HCT116 (cell line): ENCODE measurements at regions not wholly inside any gene's neighbourhood (a gene's known extent, or its start where the extent isn't known, plus 50 kb on each side); places are given as distances from the start of the nearest gene placed in this dataset.

ENCODE experiments used
- ATAC-seq: fragments of 200-7000 bp; cut with Tn5 transposase; 2 replicates; pipeline ENCODE4 v1.9.1; 2020; ENCODE audit warnings: mild to moderate bottlenecking, moderate library complexity
- BruUV-seq: library from RNA; stranded (reverse); fragments of 400-500 nt; replicated peaks from 2 replicates; lab custom pipeline; 2021; lab: Mats Ljungman, UMichigan
- CTCF ChIA-PET: fragments of 300-600 bp; sonication (Branson Sonifier 250); formaldehyde crosslinking; loops from one replicate; lab custom pipeline; 2021; ENCODE audit warnings: antibody characterized with exemption; lab: Charles Lee
- POLR2A ChIA-PET: fragments of 300-600, 350-600 bp; sonication (Branson Sonifier 250); formaldehyde crosslinking; loops from one replicate; lab custom pipeline; 2021; ENCODE audit warnings: antibody characterized with exemption; lab: Charles Lee
- RAD21 ChIA-PET, 2 experiments: fragments of 300-600 bp; sonication (Branson Sonifier 250); formaldehyde crosslinking; loops; one replicate each; lab custom pipeline; 2023; ENCODE audit warnings: low total read pairs in 2 of 2; ENCODE audit not compliant: uncharacterized antibody in 2 of 2, unreplicated experiment in 2 of 2, low non-redundant PET in 1 of 2; lab: Charles Lee
- DNase-seq: peaks from one replicate; pipeline ENCODE4 v3.0.0-alpha.2; 2010; ENCODE audit warnings: low read depth, low spot score
- H2AFZ ChIP-seq: fragments of 200-600 bp; shearing (Covaris generic), sonication (generic); 2 replicates; pipeline ENCODE4 v1.6.1; 2017; ENCODE audit warnings: low read depth, mixed run types, mixed read lengths, antibody characterized with exemption, low read length; ENCODE audit not compliant: poor library complexity, severe bottlenecking
- H3K27ac ChIP-seq: 2 replicates; pipeline ENCODE4 v1.5.1; 2012; ENCODE audit warnings: low read depth, low read length
- H3K27me3 ChIP-seq: fragments of 200-600 bp; sonication (generic); 2 replicates; pipeline ENCODE4 v1.6.1; 2016; ENCODE audit warnings: mixed run types, low read length, mixed read lengths; ENCODE audit not compliant: insufficient read depth
- H3K36me3 ChIP-seq, 2 experiments: fragments of 200-500 bp in 1 of 2; fragments of 200-600 bp in 1 of 2; sonication (Bioruptor generic) in 1 of 2; sonication (generic) in 1 of 2; 2 replicates each; pipeline versions ENCODE4 v1.5.1 to v1.6.1; 2014 to 2016; ENCODE audit warnings: low read length in 2 of 2, inconsistent platforms in 1 of 2, mixed read lengths in 1 of 2, mixed run types in 1 of 2; ENCODE audit not compliant: insufficient read depth in 2 of 2, control insufficient read depth in 1 of 2
- H3K4me1 ChIP-seq, 2 experiments: fragments of 200-600 bp in 1 of 2; sonication (generic) in 1 of 2; 2 replicates each; pipeline versions ENCODE4 v1.5.1 to v1.6.1; 2012 to 2017; ENCODE audit warnings: low read length in 2 of 2, inconsistent platforms in 1 of 2, mild to moderate bottlenecking in 1 of 2, mixed read lengths in 1 of 2, mixed run types in 1 of 2, moderate library complexity in 1 of 2; ENCODE audit not compliant: insufficient read depth in 2 of 2, control insufficient read depth in 1 of 2
- H3K4me2 ChIP-seq: fragments of 200-600 bp; sonication (generic); 2 replicates; pipeline ENCODE4 v1.6.1; 2017; ENCODE audit warnings: mixed run types, low read length, mixed read lengths
- H3K4me3 ChIP-seq, 2 experiments: fragments of 200-600 bp in 1 of 2; sonication (generic) in 1 of 2; replicated peaks in 1 of 2; 2 replicates each; pipeline ENCODE4 v1.5.1; 2011 to 2016; ENCODE audit warnings: low read length in 2 of 2, control low read depth in 1 of 2, low read depth in 1 of 2, mild to moderate bottlenecking in 1 of 2, mixed read lengths in 1 of 2, mixed run types in 1 of 2
- H3K79me2 ChIP-seq: fragments of 200-600 bp; sonication (generic); 2 replicates; pipeline ENCODE4 v1.6.1; 2017; ENCODE audit warnings: mild to moderate bottlenecking, mixed run types, low read length, moderate library complexity, mixed read lengths; ENCODE audit not compliant: insufficient read depth
- H3K9ac ChIP-seq: fragments of 200-600 bp; sonication (generic); 2 replicates; pipeline ENCODE4 v1.6.1; 2016; ENCODE audit warnings: low read length, mixed read lengths
- H3K9me2 ChIP-seq: fragments of 200-600 bp; sonication (generic), shearing (Covaris generic); 2 replicates; pipeline ENCODE4 v1.6.1; 2017; ENCODE audit warnings: mixed run types, mild to moderate bottlenecking, moderate library complexity; ENCODE audit not compliant: insufficient read depth
- H3K9me3 ChIP-seq, 2 experiments: fragments of 200-500 bp in 1 of 2; fragments of 200-600 bp in 1 of 2; sonication (Bioruptor generic) in 1 of 2; sonication (generic) in 1 of 2; 2 replicates each; pipeline ENCODE4 v1.6.1; 2014 to 2017; ENCODE audit warnings: low read length in 2 of 2, mixed read lengths in 2 of 2, inconsistent platforms in 1 of 2, low read depth in 1 of 2, mild to moderate bottlenecking in 1 of 2, mixed run types in 1 of 2, moderate library complexity in 1 of 2; ENCODE audit not compliant: control insufficient read depth in 1 of 2, insufficient read depth in 1 of 2
- H4K20me1 ChIP-seq: fragments of 200-600 bp; sonication (generic), shearing (Covaris generic); 2 replicates; pipeline ENCODE4 v1.6.1; 2017; ENCODE audit warnings: mixed run types, mild to moderate bottlenecking, moderate library complexity; ENCODE audit not compliant: insufficient read depth
- ATF3 ChIP-seq: IDR thresholded peaks from 2 replicates; pipeline ENCODE4 v1.6.1; 2012
- CTCF ChIP-seq, 3 experiments: fragments of 200-600 bp in 1 of 3; sonication (generic) in 1 of 3; IDR thresholded peaks in 2 of 3; conservative IDR thresholded peaks in 1 of 3; 2 replicates each; pipeline ENCODE4 v1.5.1; 2012 to 2017; ENCODE audit warnings: low read depth in 2 of 3, low read length in 2 of 3, antibody characterized with exemption in 1 of 3, borderline replicate concordance in 1 of 3, control low read depth in 1 of 3, mild to moderate bottlenecking in 1 of 3, mixed read lengths in 1 of 3, mixed run types in 1 of 3, moderate library complexity in 1 of 3; ENCODE audit not compliant: insufficient read depth in 1 of 3
- FOSL1 ChIP-seq: IDR thresholded peaks from 2 replicates; pipeline ENCODE4 v1.6.1; 2012; ENCODE audit warnings: low read depth
- REST ChIP-seq: IDR thresholded peaks from 2 replicates; pipeline ENCODE4 v1.6.1; 2012; ENCODE audit warnings: low read depth
- ZBTB33 ChIP-seq: IDR thresholded peaks from 2 replicates; pipeline ENCODE4 v1.6.1; 2011; ENCODE audit warnings: mild to moderate bottlenecking, low read length, moderate library complexity; ENCODE audit not compliant: insufficient replicate concordance; ENCODE audit errors: extremely low read depth
- ZFX ChIP-seq: fragments of 450-650 bp; IDR thresholded peaks from 2 replicates; pipeline ENCODE4 v1.6.1; 2017
- intact Hi-C: fragments of 100-400 bp; cut with micrococcal nuclease; formaldehyde crosslinking; loops from 2 replicates; pipeline ENCODE4 v1.10.0; 2022

- no peaks in the 10 kb centered on the region for H3K9me3 ChIP-seq
- H3K36me3 ChIP-seq, result no peaks in the 10 kb centered on the region
- ATAC-seq (no peak), DNase-seq (no peak)
- H3K9me2 ChIP-seq, result no peaks in the 10 kb centered on the region
- H3K9ac ChIP-seq, result no peak overlapping the region
- no peak overlapping the region for H2AFZ ChIP-seq
- no peak overlapping the region for H3K4me3 ChIP-seq
- intact Hi-C loops, result no loop called here
- no peak overlapping the region for H3K27ac ChIP-seq
- H3K79me2 ChIP-seq, result no peaks in the 10 kb centered on the region
- no peak overlapping the region for H3K4me2 ChIP-seq
- no peaks in the 10 kb centered on the region for H3K27me3 ChIP-seq
- CTCF ChIA-PET, result no interaction called here
- no peaks in the 10 kb centered on the region for H4K20me1 ChIP-seq
- BruUV-seq, result no TSS peak
- RAD21 ChIA-PET, result no interaction called here
- TF ChIP-seq ATF3 (no peak), FOSL1 (no peak), ZBTB33 (no peak)
- POLR2A ChIA-PET, result no interaction called here
- no peaks in the 10 kb centered on the region for H3K4me1 ChIP-seq
These were observed 115.8 kb downstream of the ETNK1 start for GRCh38 chr12:22740656-22741355.

- Histone ChIP-seq H3K9me3 (no peaks in the 10 kb centered on the region), H4K20me1 (no peaks in the 10 kb centered on the region)
These were observed 118.7 kb downstream of the ETNK1 start for GRCh38 chr12:22743700-22744099.

More at GRCh38 chr12:22743700-22744099, 118.7 kb downstream of the ETNK1 start:
- Histone ChIP-seq H3K36me3 (no peaks in the 10 kb centered on the region), H3K27me3 (peaks cover 5% of the 10 kb centered on the region; the same call in 1 of the 2 replicates), H3K27ac (no peak overlapping the region), H3K4me2 (no peak overlapping the region), H3K9ac (no peak overlapping the region), H3K9me2 (no peaks in the 10 kb centered on the region), H3K4me3 (no peak overlapping the region), H2AFZ (no peak overlapping the region), H3K4me1 (no peaks in the 10 kb centered on the region), H3K79me2 (no peaks in the 10 kb centered on the region)
- TF ChIP-seq ZFX (no peak), FOSL1 (no peak), CTCF (IDR thresholded peaks at IDR 0.05 in 2 of 3, conservative IDR thresholded peaks at IDR 0.05 in 1 of 3; ENCODE audit: borderline replicate concordance in 1 of 3, insufficient read depth in 1 of 3, low read depth in 2 of 3, low read length in 2 of 3) (no peak), REST (no peak)
- BruUV-seq, result no TSS peak
- CTCF ChIA-PET, result no interaction called here
- ATAC-seq, result no peak
- POLR2A ChIA-PET, result no interaction called here
- DNase-seq, result no peak
- intact Hi-C loops, result no loop called here
- RAD21 ChIA-PET, result no interaction called here
